NCI-H226 (cell line): ENCODE measurements at regions not wholly inside any gene's neighbourhood (a gene's known extent, or its start where the extent isn't known, plus 50 kb on each side); places are given as distances from the start of the nearest gene placed in this dataset.
"Not testable (repeated sequence)": the region's sequence is repeated elsewhere in the genome, so short reads cannot be mapped to it uniquely, and the experiment has no call there.

ENCODE experiments used
- DNase-seq: peaks from one replicate; pipeline ENCODE4 v3.0.0-alpha.2; 2015

- not testable (repeated sequence) for DNase-seq
Measured at GRCh38 chr1:273772-274171, 177.7 kb downstream of the OR4F29 start.

- peak; percentile 1 for DNase-seq
Measured at GRCh38 chr1:267815-268214, 183.7 kb downstream of the OR4F29 start.
